ENCODE measurements at regions not wholly inside any gene's neighbourhood (a gene's known extent, or its start where the extent isn't known, plus 50 kb on each side); places are given as distances from the start of the nearest gene placed in this dataset.

- Histone ChIP-seq H3K4me1 (peaks cover under 1% of the 10 kb centered on the region), H3K27ac (no peak overlapping the region), H3K9me3 (no peaks in the 10 kb centered on the region), H3K36me3 (no peaks in the 10 kb centered on the region), H3K27me3 (no peaks in the 10 kb centered on the region), H3K4me3 (no peak overlapping the region)
- 76% methylated on average over 1 of the region's 1 CpG for WGBS
- TF ChIP-seq POLR2AphosphoS5 (IDR thresholded peaks at IDR 0.05) (no peak), EP300 (IDR thresholded peaks at IDR 0.05) (no peak), POLR2A (IDR thresholded peaks at IDR 0.05) (no peak)
- TF ChIP-seq, protein P1, sequence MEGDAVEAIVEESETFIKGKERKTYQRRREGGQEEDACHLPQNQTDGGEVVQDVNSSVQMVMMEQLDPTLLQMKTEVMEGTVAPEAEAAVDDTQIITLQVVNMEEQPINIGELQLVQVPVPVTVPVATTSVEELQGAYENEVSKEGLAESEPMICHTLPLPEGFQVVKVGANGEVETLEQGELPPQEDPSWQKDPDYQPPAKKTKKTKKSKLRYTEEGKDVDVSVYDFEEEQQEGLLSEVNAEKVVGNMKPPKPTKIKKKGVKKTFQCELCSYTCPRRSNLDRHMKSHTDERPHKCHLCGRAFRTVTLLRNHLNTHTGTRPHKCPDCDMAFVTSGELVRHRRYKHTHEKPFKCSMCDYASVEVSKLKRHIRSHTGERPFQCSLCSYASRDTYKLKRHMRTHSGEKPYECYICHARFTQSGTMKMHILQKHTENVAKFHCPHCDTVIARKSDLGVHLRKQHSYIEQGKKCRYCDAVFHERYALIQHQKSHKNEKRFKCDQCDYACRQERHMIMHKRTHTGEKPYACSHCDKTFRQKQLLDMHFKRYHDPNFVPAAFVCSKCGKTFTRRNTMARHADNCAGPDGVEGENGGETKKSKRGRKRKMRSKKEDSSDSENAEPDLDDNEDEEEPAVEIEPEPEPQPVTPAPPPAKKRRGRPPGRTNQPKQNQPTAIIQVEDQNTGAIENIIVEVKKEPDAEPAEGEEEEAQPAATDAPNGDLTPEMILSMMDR (IDR thresholded peaks at IDR 0.05), result no peak
- DNase-seq (ENCODE audit: low spot score in 2 of 2), result no peak
Measured at GRCh38 chr11:115843111-115843510, 338.9 kb upstream of the CADM1 start.

GRCh38 chr11:115820026-115820425 lies 315.8 kb upstream of the CADM1 start:
- no peak for TF ChIP-seq POLR2A (IDR thresholded peaks at IDR 0.05)
- TF ChIP-seq, protein P1 (IDR thresholded peaks at IDR 0.05), result no peak
- no peak for TF ChIP-seq POLR2AphosphoS5 (IDR thresholded peaks at IDR 0.05)
- TF ChIP-seq EP300 (IDR thresholded peaks at IDR 0.05), result no peak
- Histone ChIP-seq H3K36me3 (no peaks in the 10 kb centered on the region), H3K4me3 (no peak overlapping the region), H3K27ac (no peak overlapping the region), H3K27me3 (no peaks in the 10 kb centered on the region), H3K9me3 (peaks cover 4% of the 10 kb centered on the region), H3K4me1 (no peaks in the 10 kb centered on the region)
- DNase-seq (ENCODE audit: low spot score in 2 of 2), result no peak
- 100% methylated on average over 1 of the region's 1 CpG for WGBS

DNA sequence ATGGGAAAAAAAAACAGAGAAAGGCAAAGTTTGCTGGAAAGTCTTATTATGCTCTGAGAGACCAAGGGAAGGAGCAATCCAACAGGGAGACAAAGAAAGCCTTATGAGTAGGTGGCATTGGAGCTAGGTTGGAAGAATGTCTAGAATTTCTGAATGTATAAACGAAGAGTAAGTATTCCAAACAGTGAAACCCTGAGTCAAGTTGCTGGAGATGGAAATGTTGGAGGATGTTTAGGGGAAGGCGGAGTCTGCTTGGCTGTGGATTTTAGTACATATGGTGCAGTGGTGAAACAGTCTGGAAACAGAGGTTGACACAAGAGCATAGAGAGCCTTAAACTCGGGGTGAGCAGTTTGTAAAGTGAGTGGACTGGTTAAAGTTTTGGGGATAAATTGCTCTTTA lies 314.8 kb upstream of the CADM1 start:
- Histone ChIP-seq H3K27me3 (no peaks in the 10 kb centered on the region), H3K27ac (no peak overlapping the region), H3K4me1 (no peaks in the 10 kb centered on the region), H3K36me3 (no peaks in the 10 kb centered on the region), H3K4me3 (no peak overlapping the region), H3K9me3 (peaks cover 4% of the 10 kb centered on the region)
- TF ChIP-seq POLR2A (IDR thresholded peaks at IDR 0.05) (no peak), POLR2AphosphoS5 (IDR thresholded peaks at IDR 0.05) (no peak)
- WGBS, result 78% methylated on average over 3 of the region's 3 CpGs
- no peak for DNase-seq (ENCODE audit: low spot score in 2 of 2)

DNA sequence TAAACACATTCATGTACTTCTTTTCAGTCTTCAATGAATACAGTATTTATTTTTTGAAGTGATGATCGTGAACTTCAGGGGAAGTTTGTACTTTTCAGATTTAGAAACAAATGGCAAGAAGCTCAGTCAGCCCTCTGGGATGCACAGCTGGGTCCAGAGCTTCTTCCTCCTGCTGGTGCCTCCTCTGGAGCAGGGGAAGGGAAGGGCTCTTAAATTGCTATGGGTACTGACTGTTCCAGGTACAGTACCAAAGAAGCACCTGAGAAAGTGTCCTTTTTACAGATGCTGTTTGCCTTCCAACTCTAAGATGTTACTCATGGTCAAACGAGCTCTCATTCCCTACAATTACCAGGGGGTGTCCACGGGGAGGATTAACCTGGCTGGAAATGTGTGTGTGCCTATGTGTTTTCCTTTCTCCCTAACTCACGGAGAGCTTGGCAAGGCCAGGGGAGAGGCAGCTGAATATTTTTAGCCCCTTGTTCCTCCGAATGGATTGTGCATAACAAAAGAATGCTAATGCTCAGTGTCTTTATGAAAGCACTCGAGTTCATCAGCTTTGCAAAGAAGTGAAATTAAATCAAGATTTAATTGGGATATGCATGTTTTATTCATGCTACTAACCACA lies 313.7 kb upstream of the CADM1 start:
- Histone ChIP-seq H3K27me3 (no peaks in the 10 kb centered on the region), H3K9me3 (peaks cover 4% of the 10 kb centered on the region), H3K4me1 (no peaks in the 10 kb centered on the region), H3K4me3 (no peak overlapping the region), H3K27ac (no peak overlapping the region), H3K36me3 (no peaks in the 10 kb centered on the region)
- DNase-seq (ENCODE audit: low spot score in 2 of 2), result no peak
- WGBS, result 59% methylated on average over 6 of the region's 6 CpGs
- TF ChIP-seq EP300 (IDR thresholded peaks at IDR 0.05), result no peak
- TF ChIP-seq POLR2A (IDR thresholded peaks at IDR 0.05), result no peak
- TF ChIP-seq, protein P1 (IDR thresholded peaks at IDR 0.05), result no peak
- no peak for TF ChIP-seq POLR2AphosphoS5 (IDR thresholded peaks at IDR 0.05)

GRCh38 chr11:115808351-115808940 lies 304.2 kb upstream of the CADM1 start:
- Histone ChIP-seq H3K4me1 (no peaks in the 10 kb centered on the region), H3K36me3 (no peaks in the 10 kb centered on the region), H3K27me3 (no peaks in the 10 kb centered on the region), H3K4me3 (no peak overlapping the region), H3K27ac (no peak overlapping the region), H3K9me3 (peaks cover 16% of the 10 kb centered on the region)
- TF ChIP-seq EP300 (IDR thresholded peaks at IDR 0.05) (no peak), POLR2A (IDR thresholded peaks at IDR 0.05) (no peak), POLR2AphosphoS5 (IDR thresholded peaks at IDR 0.05) (no peak)
- TF ChIP-seq, protein P1 (IDR thresholded peaks at IDR 0.05), result no peak
- WGBS, result 78% methylated on average over 3 of the region's 3 CpGs
- DNase-seq (ENCODE audit: low spot score in 2 of 2), result no peak

Measured in suprapubic skin (tissue), 4 donors.